ENCODE measurements at regions not wholly inside any gene's neighbourhood (a gene's known extent, or its start where the extent isn't known, plus 50 kb on each side); places are given as distances from the start of the nearest gene placed in this dataset.

- Histone ChIP-seq H3K27me3 (ENCODE audit: control insufficient read depth, low read length) (no peaks in the 10 kb centered on the region), H3K79me2 (ENCODE audit: control insufficient read depth, low read length) (no peaks in the 10 kb centered on the region), H3K4me2 (ENCODE audit: low read length) (no peak overlapping the region), H3K9me2 (replicated peaks; ENCODE audit: control insufficient read depth, low read length) (no peaks in the 10 kb centered on the region), H3K27ac (ENCODE audit: low read depth, low read length) (no peak overlapping the region), H3K4me1 (ENCODE audit: control insufficient read depth, low read length) (no peaks in the 10 kb centered on the region), H4K20me1 (ENCODE audit: control insufficient read depth, insufficient read depth, low read depth, low read length) (no peaks in the 10 kb centered on the region), H3K4me3 (ENCODE audit: low read length) (no peak overlapping the region), H3F3A (ENCODE audit: control insufficient read depth, insufficient read depth) (no peaks in the 10 kb centered on the region), H3K9me3 (ENCODE audit: control insufficient read depth, insufficient read depth, low read length) (no peaks in the 10 kb centered on the region), H3K36me3 (ENCODE audit: control insufficient read depth, low read length) (no peaks in the 10 kb centered on the region)
- no peak for TF ChIP-seq CTCF (IDR thresholded peaks at IDR 0.05; ENCODE audit: low read depth, low read length, poor library complexity, severe bottlenecking)
- TF ChIP-seq EZH2phosphoT487 (IDR thresholded peaks at IDR 0.05; ENCODE audit: borderline replicate concordance, low read length) = no peak
Measured at GRCh38 chrX:134173541-134174272, 63.3 kb upstream of the CCDC160 start.

- no peaks in the 10 kb centered on the region for H3K4me1 ChIP-seq (ENCODE audit: control insufficient read depth, low read length)
- H3K9me2 ChIP-seq (replicated peaks; ENCODE audit: control insufficient read depth, low read length) = no peaks in the 10 kb centered on the region
- no peaks in the 10 kb centered on the region for H3F3A ChIP-seq (ENCODE audit: control insufficient read depth, insufficient read depth)
- H3K36me3 ChIP-seq (ENCODE audit: control insufficient read depth, low read length) = no peaks in the 10 kb centered on the region
- no peak overlapping the region for H3K4me2 ChIP-seq (ENCODE audit: low read length)
- no peak overlapping the region for H3K27ac ChIP-seq (ENCODE audit: low read depth, low read length)
- H3K9me3 ChIP-seq (ENCODE audit: control insufficient read depth, insufficient read depth, low read length) = no peaks in the 10 kb centered on the region
- H3K79me2 ChIP-seq (ENCODE audit: control insufficient read depth, low read length) = no peaks in the 10 kb centered on the region
- TF ChIP-seq EZH2phosphoT487 (IDR thresholded peaks at IDR 0.05; ENCODE audit: borderline replicate concordance, low read length) = no peak
- TF ChIP-seq CTCF (IDR thresholded peaks at IDR 0.05; ENCODE audit: low read depth, low read length, poor library complexity, severe bottlenecking) = no peak
- H3K4me3 ChIP-seq (ENCODE audit: low read length) = no peak overlapping the region
- H3K27me3 ChIP-seq (ENCODE audit: control insufficient read depth, low read length) = no peaks in the 10 kb centered on the region
- H4K20me1 ChIP-seq (ENCODE audit: control insufficient read depth, insufficient read depth, low read depth, low read length) = no peaks in the 10 kb centered on the region
Measured at GRCh38 chrX:134174273-134174660, 62.7 kb upstream of the CCDC160 start.

- Histone ChIP-seq H3K27ac (ENCODE audit: low read depth, low read length) (no peak overlapping the region), H3K36me3 (ENCODE audit: control insufficient read depth, low read length) (no peaks in the 10 kb centered on the region), H3K79me2 (ENCODE audit: control insufficient read depth, low read length) (no peaks in the 10 kb centered on the region), H3K4me1 (ENCODE audit: control insufficient read depth, low read length) (no peaks in the 10 kb centered on the region), H4K20me1 (ENCODE audit: control insufficient read depth, insufficient read depth, low read depth, low read length) (no peaks in the 10 kb centered on the region), H3K27me3 (ENCODE audit: control insufficient read depth, low read length) (no peaks in the 10 kb centered on the region), H3K4me2 (ENCODE audit: low read length) (no peak overlapping the region), H3K9me2 (replicated peaks; ENCODE audit: control insufficient read depth, low read length) (no peaks in the 10 kb centered on the region), H3F3A (ENCODE audit: control insufficient read depth, insufficient read depth) (no peaks in the 10 kb centered on the region), H3K9me3 (ENCODE audit: control insufficient read depth, insufficient read depth, low read length) (no peaks in the 10 kb centered on the region), H3K4me3 (ENCODE audit: low read length) (no peak overlapping the region)
- no peak for TF ChIP-seq EZH2phosphoT487 (IDR thresholded peaks at IDR 0.05; ENCODE audit: borderline replicate concordance, low read length)
- TF ChIP-seq CTCF (IDR thresholded peaks at IDR 0.05; ENCODE audit: low read depth, low read length, poor library complexity, severe bottlenecking) = no peak
Measured at GRCh38 chrX:134174859-134175258, 62.1 kb upstream of the CCDC160 start.

Data from DOHH2 (cell line).